ENCODE measurements at regions not wholly inside any gene's neighbourhood (a gene's known extent, or its start where the extent isn't known, plus 50 kb on each side); places are given as distances from the start of the nearest gene placed in this dataset.
"Not testable (repeated sequence)": the region's sequence is repeated elsewhere in the genome, so short reads cannot be mapped to it uniquely, and the experiment has no call there.

GRCh38 chr4:110848787-110849186 lies 225.9 kb upstream of the PITX2 start:
- DNase-seq (ENCODE audit: low read depth in 2 of 2), result no peak

GRCh38 chr4:110849461-110849860 lies 226.6 kb upstream of the PITX2 start:
- DNase-seq (ENCODE audit: low read depth in 2 of 2), result no peak

GRCh38 chr4:110850461-110851442 lies 227.9 kb upstream of the PITX2 start:
- no peak for DNase-seq (ENCODE audit: low read depth in 2 of 2)

GRCh38 chr4:110851989-110852388 lies 229.1 kb upstream of the PITX2 start:
- no peak for DNase-seq (ENCODE audit: low read depth in 2 of 2)

GRCh38 chr4:110852793-110853192 lies 229.9 kb upstream of the PITX2 start:
- DNase-seq (ENCODE audit: low read depth in 2 of 2), result no peak

- DNase-seq (ENCODE audit: low read depth in 2 of 2), result no peak
Observed at GRCh38 chr4:110853242-110853641, 230.4 kb upstream of the PITX2 start.

- DNase-seq (ENCODE audit: low read depth in 2 of 2), result no peak
Observed at GRCh38 chr4:110854021-110854678, 231.3 kb upstream of the PITX2 start.

- DNase-seq (ENCODE audit: low read depth in 2 of 2), result no peak
Observed at GRCh38 chr4:110860125-110860524, 237.2 kb upstream of the PITX2 start.

GRCh38 chr4:110860901-110861300 lies 238.0 kb upstream of the PITX2 start:
- DNase-seq (ENCODE audit: low read depth in 2 of 2), result no peak

- no peak for DNase-seq (ENCODE audit: low read depth in 2 of 2)
Observed at GRCh38 chr4:110865611-110866259, 242.9 kb upstream of the PITX2 start.

- no peak for DNase-seq (ENCODE audit: low read depth in 2 of 2)
Observed at GRCh38 chr4:110867251-110867960, 244.5 kb upstream of the PITX2 start.

- DNase-seq (ENCODE audit: low read depth in 2 of 2), result no peak
Observed at GRCh38 chr4:110867981-110868720, 245.3 kb upstream of the PITX2 start.

- DNase-seq (ENCODE audit: low read depth in 2 of 2), result no peak
Observed at GRCh38 chr4:110869114-110869513, 246.2 kb upstream of the PITX2 start.

GRCh38 chr4:110869862-110870572 lies 247.1 kb upstream of the PITX2 start:
- DNase-seq (ENCODE audit: low read depth in 2 of 2), result no peak

GRCh38 chr4:110876214-110876613 lies 253.3 kb upstream of the PITX2 start:
- not testable (repeated sequence) for DNase-seq (ENCODE audit: low read depth in 2 of 2)

GRCh38 chr4:110876866-110877265 lies 254.0 kb upstream of the PITX2 start:
- no peak for DNase-seq (ENCODE audit: low read depth in 2 of 2)

- no peak for DNase-seq (ENCODE audit: low read depth in 2 of 2)
Observed at GRCh38 chr4:110877778-110878370, 255.0 kb upstream of the PITX2 start.

- DNase-seq (ENCODE audit: low read depth in 2 of 2), result no peak
Observed at GRCh38 chr4:110878413-110878812, 255.5 kb upstream of the PITX2 start.

- no peak for DNase-seq (ENCODE audit: low read depth in 2 of 2)
Observed at GRCh38 chr4:110878956-110879355, 256.1 kb upstream of the PITX2 start.

GRCh38 chr4:110886270-110886669 lies 263.4 kb upstream of the PITX2 start:
- DNase-seq (ENCODE audit: low read depth in 2 of 2), result no peak
